ENCODE measurements at regions not wholly inside any gene's neighbourhood (a gene's known extent, or its start where the extent isn't known, plus 50 kb on each side); places are given as distances from the start of the nearest gene placed in this dataset.

GRCh38 chr12:45613296-45613695 is 116.2 kb upstream of the ARID2 start:
- Histone ChIP-seq H3K27me3 (no peaks in the 10 kb centered on the region), H3K36me3 (replicated peaks in 1 of 2; ENCODE audit: insufficient read depth in 1 of 2, low read depth in 2 of 2) (no peaks in the 10 kb centered on the region), H3K4me1 (no peaks in the 10 kb centered on the region), H3K27ac (no peak overlapping the region), H3K4me3 (no peak overlapping the region), H3K9me3 (no peaks in the 10 kb centered on the region)
- ATAC-seq (no peak), DNase-seq (no peak)
- 77 to 79% methylated on average over 3 of the region's 3 CpGs for WGBS, 2 donors
- TF ChIP-seq CTCF (IDR thresholded peaks at IDR 0.05) (no peak), POLR2A (IDR thresholded peaks at IDR 0.05) (no peak)
- intact Hi-C loops (cut with DNase I), result no loop called here

DNA sequence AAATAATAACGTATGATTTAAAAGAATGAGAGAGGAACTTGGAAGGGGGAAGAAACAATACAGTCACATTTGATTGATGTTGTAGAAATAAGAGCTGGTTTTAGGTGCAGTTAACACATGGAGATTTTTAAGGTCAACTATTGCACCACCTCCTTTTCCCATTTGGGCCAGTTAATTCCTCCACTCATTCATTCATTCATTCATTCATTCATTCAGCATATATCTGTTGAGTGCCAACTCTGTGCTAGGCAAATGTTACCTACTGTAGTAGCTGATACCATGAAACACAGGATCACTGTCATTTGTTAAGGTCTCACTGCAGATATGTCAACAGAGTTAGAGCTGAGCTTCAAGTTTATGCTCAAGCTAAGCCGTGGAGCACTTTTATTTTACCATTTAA is 115.7 kb upstream of the ARID2 start:
- no peak for DNase-seq
- TF ChIP-seq CTCF (IDR thresholded peaks at IDR 0.05) (no peak), POLR2A (IDR thresholded peaks at IDR 0.05) (no peak)
- 61 to 71% methylated on average over 2 of the region's 2 CpGs for WGBS, 2 donors
- intact Hi-C loops (cut with DNase I), result no loop called here
- no peaks in the 10 kb centered on the region for H3K4me1 ChIP-seq
- H3K4me3 ChIP-seq, result no peak overlapping the region
- H3K27me3 ChIP-seq, result no peaks in the 10 kb centered on the region
- H3K36me3 ChIP-seq (replicated peaks in 1 of 2; ENCODE audit: insufficient read depth in 1 of 2, low read depth in 2 of 2), result no peaks in the 10 kb centered on the region
- no peak overlapping the region for H3K27ac ChIP-seq
- no peaks in the 10 kb centered on the region for H3K9me3 ChIP-seq
- ATAC-seq, result no peak

- no peak for TF ChIP-seq POLR2A (IDR thresholded peaks at IDR 0.05)
- no peak for TF ChIP-seq CTCF (IDR thresholded peaks at IDR 0.05)
- Histone ChIP-seq H3K9me3 (no peaks in the 10 kb centered on the region), H3K4me3 (no peak overlapping the region), H3K27me3 (no peaks in the 10 kb centered on the region), H3K36me3 (replicated peaks in 1 of 2; ENCODE audit: insufficient read depth in 1 of 2, low read depth in 2 of 2) (no peaks in the 10 kb centered on the region), H3K27ac (no peak overlapping the region), H3K4me1 (no peaks in the 10 kb centered on the region)
- WGBS, 2 donors, result 16 to 40% methylated on average over 1 of the region's 1 CpG
- DNase-seq (no peak), ATAC-seq (no peak)
- intact Hi-C loops (cut with DNase I), result no loop called here
Measured at GRCh38 chr12:45615268-45615667, 114.2 kb upstream of the ARID2 start.

DNA sequence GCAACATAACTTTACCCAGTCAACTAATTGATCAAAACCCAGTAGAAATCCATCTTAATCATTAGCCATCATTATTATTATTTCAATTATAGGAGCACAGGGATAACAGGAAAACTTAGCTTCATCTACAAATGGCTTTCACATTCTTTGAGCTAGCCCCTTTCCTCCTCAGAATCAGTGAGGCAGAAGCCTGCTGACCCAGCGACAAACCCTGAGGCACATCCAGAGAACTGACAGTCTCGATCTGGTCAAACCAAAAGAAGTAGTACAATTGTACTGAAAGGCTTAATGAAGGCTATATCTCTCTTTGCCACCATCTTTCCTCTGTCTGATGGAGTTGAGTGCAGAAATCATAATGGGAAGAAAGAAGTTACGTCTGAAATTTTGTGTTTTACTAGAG is 109.8 kb upstream of the ARID2 start:
- TF ChIP-seq CTCF (IDR thresholded peaks at IDR 0.05), result no peak
- TF ChIP-seq POLR2A (IDR thresholded peaks at IDR 0.05), result no peak
- Histone ChIP-seq H3K27ac (no peak overlapping the region), H3K9me3 (no peaks in the 10 kb centered on the region), H3K4me1 (no peaks in the 10 kb centered on the region), H3K4me3 (no peak overlapping the region), H3K36me3 (replicated peaks in 1 of 2; ENCODE audit: insufficient read depth in 1 of 2, low read depth in 2 of 2) (no peaks in the 10 kb centered on the region), H3K27me3 (no peaks in the 10 kb centered on the region)
- no peak for DNase-seq
- WGBS, 2 donors, result 78 to 92% methylated on average over 3 of the region's 3 CpGs
- ATAC-seq, result no peak
- intact Hi-C loops (cut with DNase I), result no loop called here

- H3K27me3 ChIP-seq, result no peaks in the 10 kb centered on the region
- no peak overlapping the region for H3K27ac ChIP-seq
- 85 to 89% methylated on average over 1 of the region's 1 CpG for WGBS, 2 donors
- H3K36me3 ChIP-seq (replicated peaks in 1 of 2; ENCODE audit: insufficient read depth in 1 of 2, low read depth in 2 of 2), result no peaks in the 10 kb centered on the region
- no peaks in the 10 kb centered on the region for H3K4me1 ChIP-seq
- TF ChIP-seq POLR2A (IDR thresholded peaks at IDR 0.05) (no peak), CTCF (IDR thresholded peaks at IDR 0.05) (no peak)
- no peak for DNase-seq
- intact Hi-C loops (cut with DNase I), result no loop called here
- H3K4me3 ChIP-seq, result no peak overlapping the region
- no peak for ATAC-seq
- no peaks in the 10 kb centered on the region for H3K9me3 ChIP-seq
Measured at GRCh38 chr12:45621703-45622102, 107.8 kb upstream of the ARID2 start.
